WTC11 (cell line): ENCODE measurements at regions not wholly inside any gene's neighbourhood (a gene's known extent, or its start where the extent isn't known, plus 50 kb on each side); places are given as distances from the start of the nearest gene placed in this dataset.

Experiments
- ATAC-seq: fragments of 200-7000 bp; cut with Tn5 transposase; 2 replicates; pipeline ENCODE4 v1.10.0; 2021; ENCODE audit warnings: mild to moderate bottlenecking, moderate library complexity
- CTCF ChIA-PET: fragments of 300-600 bp; sonication (Branson Sonifier 250); formaldehyde crosslinking; loops from one replicate; lab custom pipeline; 2021; ENCODE audit warnings: antibody characterized with exemption; lab: Charles Lee
- POLR2A ChIA-PET: fragments of 350-600 bp; sonication (Branson Sonifier 250); formaldehyde crosslinking; loops from one replicate; lab custom pipeline; 2021; ENCODE audit warnings: antibody characterized with exemption; lab: Charles Lee
- DNase-seq: peaks from one replicate; pipeline ENCODE4 v3.0.0; 2021; ENCODE audit warnings: low spot score
- H3K27ac Mint-ChIP-seq: 2 replicates; pipeline ENCODE4 v1.8.0; 2021; ENCODE audit warnings: mixed read lengths
- H3K27me3 Mint-ChIP-seq: 2 replicates; pipeline ENCODE4 v1.8.0; 2021; ENCODE audit warnings: low read depth, mild to moderate bottlenecking, moderate library complexity, mixed read lengths
- H3K36me3 Mint-ChIP-seq: 2 replicates; pipeline ENCODE4 v1.8.0; 2021; ENCODE audit warnings: mixed read lengths
- H3K4me1 Mint-ChIP-seq: 2 replicates; pipeline ENCODE4 v1.8.0; 2022; ENCODE audit warnings: mixed read lengths
- H3K4me3 Mint-ChIP-seq: 2 replicates; pipeline ENCODE4 v1.8.0; 2021; ENCODE audit warnings: mild to moderate bottlenecking, moderate library complexity, mixed read lengths
- H3K9me3 Mint-ChIP-seq: 2 replicates; pipeline ENCODE4 v1.8.0; 2021; ENCODE audit warnings: mixed read lengths
- AFF4 ChIP-seq: sonication (generic); formaldehyde crosslinking; IDR thresholded peaks from 2 replicates; pipeline ENCODE4 v1.8.1; 2023; ENCODE audit warnings: mild to moderate bottlenecking, missing genetic modification reagents, borderline replicate concordance
- ARID4B ChIP-seq: sonication (generic); formaldehyde crosslinking; IDR thresholded peaks from 2 replicates; pipeline ENCODE4 v1.8.0; 2023; ENCODE audit warnings: missing genetic modification reagents, mild to moderate bottlenecking, borderline replicate concordance
- CDX4 ChIP-seq: fragments of 250-450 bp; sonication (Bioruptor Pico); IDR thresholded peaks from 2 replicates; pipeline ENCODE4 v1.9.0; 2021; ENCODE audit warnings: moderate library complexity, mild to moderate bottlenecking, inconsistent platforms, borderline replicate concordance
- CREM ChIP-seq: sonication (generic); formaldehyde crosslinking; IDR thresholded peaks from 2 replicates; pipeline ENCODE4 v1.8.1; 2022; ENCODE audit warnings: mild to moderate bottlenecking, missing genetic modification reagents, moderate library complexity
- GTF2I ChIP-seq: fragments of 250-450 bp; sonication (Bioruptor Pico); conservative IDR thresholded peaks from 2 replicates; pipeline ENCODE4 v1.4.0; 2021; ENCODE audit warnings: mild to moderate bottlenecking
- MAX ChIP-seq: sonication (generic); formaldehyde crosslinking; IDR thresholded peaks from 2 replicates; pipeline ENCODE4 v1.8.0; 2022; ENCODE audit warnings: mild to moderate bottlenecking, missing genetic modification reagents
- SMAD3 ChIP-seq: sonication (generic); formaldehyde crosslinking; IDR thresholded peaks from 2 replicates; pipeline ENCODE4 v1.8.0; 2022; ENCODE audit warnings: missing genetic modification reagents, mild to moderate bottlenecking, borderline replicate concordance
- SMAD4 ChIP-seq: sonication (generic); formaldehyde crosslinking; IDR thresholded peaks from 2 replicates; pipeline ENCODE4 v1.8.0; 2022; ENCODE audit warnings: mild to moderate bottlenecking, missing genetic modification reagents
- SP1 ChIP-seq: sonication (generic); formaldehyde crosslinking; conservative IDR thresholded peaks from 2 replicates; pipeline ENCODE4 v1.8.1; 2022; ENCODE audit warnings: missing genetic modification reagents
- ZNF138 ChIP-seq: sonication (generic); formaldehyde crosslinking; conservative IDR thresholded peaks from 2 replicates; pipeline ENCODE4 v1.8.1; 2022; ENCODE audit warnings: mild to moderate bottlenecking, moderate library complexity, missing genetic modification reagents
- TF ChIP-seq, protein P1 (sequence below): sonication (generic); formaldehyde crosslinking; IDR thresholded peaks from 2 replicates; pipeline ENCODE4 v1.8.1; 2023; ENCODE audit warnings: mild to moderate bottlenecking, moderate library complexity, missing genetic modification reagents
- TF ChIP-seq, protein P2 (sequence below): sonication (generic); formaldehyde crosslinking; IDR thresholded peaks from 2 replicates; pipeline ENCODE4 v1.8.1; 2023; ENCODE audit warnings: mild to moderate bottlenecking, missing genetic modification reagents, moderate library complexity
- TF ChIP-seq, protein P3 (sequence below): sonication (generic); formaldehyde crosslinking; IDR thresholded peaks from 2 replicates; pipeline ENCODE4 v1.8.0; 2023; ENCODE audit warnings: mild to moderate bottlenecking, missing genetic modification reagents

- TF ChIP-seq AFF4 (CRISPR knock-in tag) (no peak), ZNF138 (no peak), SMAD3 (no peak), SMAD4 (CRISPR knock-in tag) (no peak), SP1 (CRISPR knock-in tag) (no peak), MAX (no peak)
- TF ChIP-seq, protein P1, sequence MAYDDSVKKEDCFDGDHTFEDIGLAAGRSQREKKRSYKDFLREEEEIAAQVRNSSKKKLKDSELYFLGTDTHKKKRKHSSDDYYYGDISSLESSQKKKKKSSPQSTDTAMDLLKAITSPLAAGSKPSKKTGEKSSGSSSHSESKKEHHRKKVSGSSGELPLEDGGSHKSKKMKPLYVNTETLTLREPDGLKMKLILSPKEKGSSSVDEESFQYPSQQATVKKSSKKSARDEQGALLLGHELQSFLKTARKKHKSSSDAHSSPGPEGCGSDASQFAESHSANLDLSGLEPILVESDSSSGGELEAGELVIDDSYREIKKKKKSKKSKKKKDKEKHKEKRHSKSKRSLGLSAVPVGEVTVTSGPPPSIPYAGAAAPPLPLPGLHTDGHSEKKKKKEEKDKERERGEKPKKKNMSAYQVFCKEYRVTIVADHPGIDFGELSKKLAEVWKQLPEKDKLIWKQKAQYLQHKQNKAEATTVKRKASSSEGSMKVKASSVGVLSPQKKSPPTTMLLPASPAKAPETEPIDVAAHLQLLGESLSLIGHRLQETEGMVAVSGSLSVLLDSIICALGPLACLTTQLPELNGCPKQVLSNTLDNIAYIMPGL = no peak
- TF ChIP-seq, protein P2, sequence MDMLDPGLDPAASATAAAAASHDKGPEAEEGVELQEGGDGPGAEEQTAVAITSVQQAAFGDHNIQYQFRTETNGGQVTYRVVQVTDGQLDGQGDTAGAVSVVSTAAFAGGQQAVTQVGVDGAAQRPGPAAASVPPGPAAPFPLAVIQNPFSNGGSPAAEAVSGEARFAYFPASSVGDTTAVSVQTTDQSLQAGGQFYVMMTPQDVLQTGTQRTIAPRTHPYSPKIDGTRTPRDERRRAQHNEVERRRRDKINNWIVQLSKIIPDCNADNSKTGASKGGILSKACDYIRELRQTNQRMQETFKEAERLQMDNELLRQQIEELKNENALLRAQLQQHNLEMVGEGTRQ (CRISPR knock-in tag) = no peak
Observed at GRCh38 chr16:86368261-86368660, 142.1 kb upstream of the FOXF1 start (continued).

DNA sequence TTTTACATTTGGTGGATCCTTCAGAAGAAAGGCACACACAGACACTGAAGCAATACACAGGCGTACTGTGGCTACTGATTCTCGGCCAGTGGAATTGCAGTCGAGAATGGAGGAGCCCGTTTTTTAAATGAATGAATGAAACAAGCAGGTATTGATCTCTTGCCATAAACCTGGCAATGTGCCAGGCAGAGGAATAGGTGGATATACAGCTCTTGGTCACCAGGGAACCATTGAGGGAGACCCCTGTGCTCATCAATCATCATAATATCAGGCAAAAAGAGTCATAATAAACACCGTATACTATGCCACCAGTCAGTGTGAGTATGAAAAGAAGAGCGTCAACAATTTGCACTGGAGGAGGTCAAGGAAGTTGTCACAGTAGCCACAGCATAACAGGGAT is 140.3 kb upstream of the FOXF1 start:
- DNase-seq (no peak), ATAC-seq (no peak)
- no peak overlapping the region for H3K4me3 Mint-ChIP-seq
- H3K27me3 Mint-ChIP-seq = no peaks in the 10 kb centered on the region
- no peak overlapping the region for H3K27ac Mint-ChIP-seq
- H3K4me1 Mint-ChIP-seq = peaks cover 44% of the 10 kb centered on the region
- TF ChIP-seq, protein P3, sequence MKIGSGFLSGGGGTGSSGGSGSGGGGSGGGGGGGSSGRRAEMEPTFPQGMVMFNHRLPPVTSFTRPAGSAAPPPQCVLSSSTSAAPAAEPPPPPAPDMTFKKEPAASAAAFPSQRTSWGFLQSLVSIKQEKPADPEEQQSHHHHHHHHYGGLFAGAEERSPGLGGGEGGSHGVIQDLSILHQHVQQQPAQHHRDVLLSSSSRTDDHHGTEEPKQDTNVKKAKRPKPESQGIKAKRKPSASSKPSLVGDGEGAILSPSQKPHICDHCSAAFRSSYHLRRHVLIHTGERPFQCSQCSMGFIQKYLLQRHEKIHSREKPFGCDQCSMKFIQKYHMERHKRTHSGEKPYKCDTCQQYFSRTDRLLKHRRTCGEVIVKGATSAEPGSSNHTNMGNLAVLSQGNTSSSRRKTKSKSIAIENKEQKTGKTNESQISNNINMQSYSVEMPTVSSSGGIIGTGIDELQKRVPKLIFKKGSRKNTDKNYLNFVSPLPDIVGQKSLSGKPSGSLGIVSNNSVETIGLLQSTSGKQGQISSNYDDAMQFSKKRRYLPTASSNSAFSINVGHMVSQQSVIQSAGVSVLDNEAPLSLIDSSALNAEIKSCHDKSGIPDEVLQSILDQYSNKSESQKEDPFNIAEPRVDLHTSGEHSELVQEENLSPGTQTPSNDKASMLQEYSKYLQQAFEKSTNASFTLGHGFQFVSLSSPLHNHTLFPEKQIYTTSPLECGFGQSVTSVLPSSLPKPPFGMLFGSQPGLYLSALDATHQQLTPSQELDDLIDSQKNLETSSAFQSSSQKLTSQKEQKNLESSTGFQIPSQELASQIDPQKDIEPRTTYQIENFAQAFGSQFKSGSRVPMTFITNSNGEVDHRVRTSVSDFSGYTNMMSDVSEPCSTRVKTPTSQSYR (CRISPR knock-in tag) = no peak
- POLR2A ChIA-PET = interaction anchor here (0.7 kb wide), 1 partner anchor 14 kb away, joined by 5 read pairs; no protein-coding TSS in a partner anchor
- H3K9me3 Mint-ChIP-seq = peaks cover 17% of the 10 kb centered on the region
- H3K36me3 Mint-ChIP-seq = peaks cover 8% of the 10 kb centered on the region
- CTCF ChIA-PET = no interaction called here

GRCh38 chr16:86371083-86371803 is 139.1 kb upstream of the FOXF1 start:
- H3K27ac Mint-ChIP-seq = no peak overlapping the region

More at GRCh38 chr16:86371083-86371803, 139.1 kb upstream of the FOXF1 start:
- H3K27me3 Mint-ChIP-seq = no peaks in the 10 kb centered on the region
- TF ChIP-seq CDX4 (CRISPR knock-in tag) = no peak
- no peak for TF ChIP-seq GTF2I (CRISPR knock-in tag)
- TF ChIP-seq ARID4B (CRISPR knock-in tag) = no peak
- TF ChIP-seq CREM (CRISPR knock-in tag) = no peak
- ChIA-PET CTCF (interaction anchor here (0.6 kb wide), 2 partner anchors 298 to 336 kb away, joined by 3 read pairs; no protein-coding TSS in a partner anchor), POLR2A (interaction anchor here (0.7 kb wide), 1 partner anchor 922 kb away, joined by 4 read pairs; no protein-coding TSS in a partner anchor)
- H3K4me1 Mint-ChIP-seq = peaks cover 35% of the 10 kb centered on the region
- H3K4me3 Mint-ChIP-seq = no peak overlapping the region
- ATAC-seq (no peak), DNase-seq (no peak)
- H3K36me3 Mint-ChIP-seq = peaks cover 8% of the 10 kb centered on the region
- H3K9me3 Mint-ChIP-seq = peaks cover 17% of the 10 kb centered on the region
